ENCODE measurements at regions not wholly inside any gene's neighbourhood (a gene's known extent, or its start where the extent isn't known, plus 50 kb on each side); places are given as distances from the start of the nearest gene placed in this dataset.

DNA sequence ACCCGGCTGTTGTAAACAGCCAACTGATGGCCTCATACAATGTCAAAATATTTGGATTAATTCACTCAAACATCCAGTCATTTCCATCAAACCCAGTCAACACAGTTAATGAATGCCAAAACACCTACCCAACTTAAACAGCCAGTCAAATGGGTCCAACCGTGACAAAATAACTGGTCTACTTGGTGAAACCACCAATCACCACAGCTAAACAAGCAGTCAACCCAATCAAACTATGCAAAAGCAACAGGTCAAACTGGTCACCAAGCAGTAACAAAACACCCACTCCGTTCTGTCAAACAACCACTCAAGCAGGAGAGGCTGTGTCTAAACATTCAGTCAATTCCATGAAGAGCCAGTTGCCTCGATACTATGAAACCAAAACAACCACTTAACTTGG lies 119.2 kb downstream of the FOXD2 start:
- H2AFZ ChIP-seq (ENCODE audit: low read length): no peak overlapping the region
- H2BK20ac ChIP-seq (ENCODE audit: low read depth, low read length, poor library complexity, severe bottlenecking): no peak overlapping the region
- H3K79me1 ChIP-seq (ENCODE audit: insufficient read depth, low read depth, low read length, poor library complexity, severe bottlenecking): no peaks in the 10 kb centered on the region
- no peak overlapping the region for H3K9ac ChIP-seq (ENCODE audit: extremely low read depth, insufficient read length, low read length)
- no peak overlapping the region for H4K5ac ChIP-seq (ENCODE audit: insufficient read length, low read depth, low read length)
- H3K79me2 ChIP-seq (ENCODE audit: insufficient read depth, low read length): no peaks in the 10 kb centered on the region
- H2AK5ac ChIP-seq (ENCODE audit: insufficient read length, low read length): no peak overlapping the region
- no peak overlapping the region for H3K18ac ChIP-seq (ENCODE audit: insufficient read length, low read depth, low read length)
- TF ChIP-seq, protein P1, sequence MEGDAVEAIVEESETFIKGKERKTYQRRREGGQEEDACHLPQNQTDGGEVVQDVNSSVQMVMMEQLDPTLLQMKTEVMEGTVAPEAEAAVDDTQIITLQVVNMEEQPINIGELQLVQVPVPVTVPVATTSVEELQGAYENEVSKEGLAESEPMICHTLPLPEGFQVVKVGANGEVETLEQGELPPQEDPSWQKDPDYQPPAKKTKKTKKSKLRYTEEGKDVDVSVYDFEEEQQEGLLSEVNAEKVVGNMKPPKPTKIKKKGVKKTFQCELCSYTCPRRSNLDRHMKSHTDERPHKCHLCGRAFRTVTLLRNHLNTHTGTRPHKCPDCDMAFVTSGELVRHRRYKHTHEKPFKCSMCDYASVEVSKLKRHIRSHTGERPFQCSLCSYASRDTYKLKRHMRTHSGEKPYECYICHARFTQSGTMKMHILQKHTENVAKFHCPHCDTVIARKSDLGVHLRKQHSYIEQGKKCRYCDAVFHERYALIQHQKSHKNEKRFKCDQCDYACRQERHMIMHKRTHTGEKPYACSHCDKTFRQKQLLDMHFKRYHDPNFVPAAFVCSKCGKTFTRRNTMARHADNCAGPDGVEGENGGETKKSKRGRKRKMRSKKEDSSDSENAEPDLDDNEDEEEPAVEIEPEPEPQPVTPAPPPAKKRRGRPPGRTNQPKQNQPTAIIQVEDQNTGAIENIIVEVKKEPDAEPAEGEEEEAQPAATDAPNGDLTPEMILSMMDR (conservative IDR thresholded peaks at IDR 0.05): no peak
- no peak overlapping the region for H3K23ac ChIP-seq (ENCODE audit: insufficient read length, low read depth, low read length)
- no peak overlapping the region for H2BK12ac ChIP-seq (ENCODE audit: insufficient read length, low read depth, low read length)
- no peak overlapping the region for H2BK120ac ChIP-seq (ENCODE audit: low read depth, low read length, poor library complexity, severe bottlenecking)
- no peaks in the 10 kb centered on the region for H3K9me3 ChIP-seq (ENCODE audit: control insufficient read depth, low read depth, low read length)
- Mint-ChIP-seq H3K9me3 (no peaks in the 10 kb centered on the region), H3K36me3 (ENCODE audit: insufficient read depth in 1 of 3, low read depth in 3 of 3) (no peaks in the 10 kb centered on the region), H3K27me3 (ENCODE audit: low read depth) (peaks cover 28% of the 10 kb centered on the region), H3K27ac (no peak overlapping the region), H3K4me1 (peaks cover 13 to 23% of the 10 kb centered on the region in 2 experiments), H3K4me3 (no peak overlapping the region)
- H4K20me1 ChIP-seq (ENCODE audit: control insufficient read depth, insufficient read depth, insufficient read length): no peaks in the 10 kb centered on the region
- DNase-seq: no peak
- H3K4me2 ChIP-seq (ENCODE audit: insufficient read depth, insufficient read length, low read length): no peak overlapping the region
- no peaks in the 10 kb centered on the region for H3K27me3 ChIP-seq (ENCODE audit: insufficient read depth, low read length)
- no peaks in the 10 kb centered on the region for H3K23me2 ChIP-seq (ENCODE audit: insufficient read length, low read depth, low read length, poor library complexity, severe bottlenecking)
- no peak overlapping the region for H3K56ac ChIP-seq (ENCODE audit: insufficient read length, low read depth, low read length)
- H3K14ac ChIP-seq (ENCODE audit: insufficient read depth, low read length): no peak overlapping the region
- no peak overlapping the region for H3T11ph ChIP-seq (ENCODE audit: low read length)
- no peak overlapping the region for H3K27ac ChIP-seq (ENCODE audit: insufficient read length, low read depth, low read length)
- no peaks in the 10 kb centered on the region for H3K4me1 ChIP-seq (ENCODE audit: insufficient read depth, low read length)
- no CpG with 5 or more reads among the region's 4 CpGs for WGBS (ENCODE audit: extremely low coverage, insufficient read length, low lambda C conversion rate)
- H4K8ac ChIP-seq (replicated peaks; ENCODE audit: insufficient read length, low read depth, low read length): no peak overlapping the region
- no peak overlapping the region for H2BK5ac ChIP-seq (ENCODE audit: insufficient read length, low read length)
- no peak overlapping the region for H2BK15ac ChIP-seq (ENCODE audit: low read depth, low read length)
- H3K4ac ChIP-seq (ENCODE audit: low read depth, low read length): no peak overlapping the region
- no peak overlapping the region for H4K91ac ChIP-seq (ENCODE audit: insufficient read length, low read depth, low read length)

Measured in H9 (cell line).